Fibroblast of lung (primary cell): ENCODE measurements at regions not wholly inside any gene's neighbourhood (a gene's known extent, or its start where the extent isn't known, plus 50 kb on each side); places are given as distances from the start of the nearest gene placed in this dataset.

Experiments used
- CTCF ChIP-seq, 2 donors: IDR thresholded peaks in 1 of 2; conservative IDR thresholded peaks in 1 of 2; 1 replicate in 1 of 2; 2 replicates in 1 of 2; pipeline ENCODE4 v1.5.1; 2011 to 2012; ENCODE audit warnings: low read length in 2 of 2, control low read depth in 1 of 2, inconsistent platforms in 1 of 2, low read depth in 1 of 2, mild to moderate bottlenecking in 1 of 2
- EZH2 ChIP-seq: IDR thresholded peaks from 2 replicates; pipeline ENCODE4 v1.5.1; 2012; ENCODE audit warnings: low read length, control low read depth, mild to moderate bottlenecking; ENCODE audit errors: missing control alignments

- TF ChIP-seq EZH2 (no peak), CTCF (conservative IDR thresholded peaks at IDR 0.05 in 1 of 2, IDR thresholded peaks at IDR 0.05 in 1 of 2; ENCODE audit: low read depth in 1 of 2, low read length in 2 of 2) (no peak)
Observed at GRCh38 chr1:115429241-115429640, 91.2 kb upstream of the NGF start.
